PC-9 (cell line): ENCODE measurements at regions not wholly inside any gene's neighbourhood (a gene's known extent, or its start where the extent isn't known, plus 50 kb on each side); places are given as distances from the start of the nearest gene placed in this dataset.

Experiments
- EZH2 ChIP-seq: fragments of 200-600 bp; sonication (generic); IDR thresholded peaks from 2 replicates; pipeline ENCODE4 v1.8.0; 2017; ENCODE audit warnings: antibody characterized with exemption, low read depth
- TF ChIP-seq, protein P1 (sequence below): fragments of 200-600 bp; sonication (generic); conservative IDR thresholded peaks from 2 replicates; pipeline ENCODE4 v1.6.1; 2017; ENCODE audit warnings: mixed run types, antibody characterized with exemption, mild to moderate bottlenecking, moderate library complexity

DNA sequence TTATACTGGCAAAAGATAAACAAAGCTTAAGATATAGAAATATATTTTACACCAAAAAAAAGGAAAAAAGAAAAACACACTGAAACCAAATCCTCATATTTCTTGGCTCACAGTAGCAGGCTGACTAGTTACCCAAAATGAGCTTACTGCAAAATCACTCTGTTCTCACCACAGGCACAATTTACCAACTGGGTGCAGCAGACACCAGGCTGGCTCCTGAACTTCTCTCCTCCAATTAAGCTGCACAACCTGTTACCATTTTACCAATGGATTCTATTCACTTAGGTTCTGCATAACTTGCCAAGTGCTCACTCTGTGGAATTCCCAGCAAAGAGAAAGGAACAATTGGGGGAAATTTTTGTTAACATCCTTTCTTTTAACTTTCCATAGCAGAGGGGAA lies 679.3 kb downstream of the ZEB2 start:
- TF ChIP-seq, protein P1, sequence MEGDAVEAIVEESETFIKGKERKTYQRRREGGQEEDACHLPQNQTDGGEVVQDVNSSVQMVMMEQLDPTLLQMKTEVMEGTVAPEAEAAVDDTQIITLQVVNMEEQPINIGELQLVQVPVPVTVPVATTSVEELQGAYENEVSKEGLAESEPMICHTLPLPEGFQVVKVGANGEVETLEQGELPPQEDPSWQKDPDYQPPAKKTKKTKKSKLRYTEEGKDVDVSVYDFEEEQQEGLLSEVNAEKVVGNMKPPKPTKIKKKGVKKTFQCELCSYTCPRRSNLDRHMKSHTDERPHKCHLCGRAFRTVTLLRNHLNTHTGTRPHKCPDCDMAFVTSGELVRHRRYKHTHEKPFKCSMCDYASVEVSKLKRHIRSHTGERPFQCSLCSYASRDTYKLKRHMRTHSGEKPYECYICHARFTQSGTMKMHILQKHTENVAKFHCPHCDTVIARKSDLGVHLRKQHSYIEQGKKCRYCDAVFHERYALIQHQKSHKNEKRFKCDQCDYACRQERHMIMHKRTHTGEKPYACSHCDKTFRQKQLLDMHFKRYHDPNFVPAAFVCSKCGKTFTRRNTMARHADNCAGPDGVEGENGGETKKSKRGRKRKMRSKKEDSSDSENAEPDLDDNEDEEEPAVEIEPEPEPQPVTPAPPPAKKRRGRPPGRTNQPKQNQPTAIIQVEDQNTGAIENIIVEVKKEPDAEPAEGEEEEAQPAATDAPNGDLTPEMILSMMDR, result no peak
- no peak for TF ChIP-seq EZH2
